PC-3 (cell line): ENCODE measurements at regions not wholly inside any gene's neighbourhood (a gene's known extent, or its start where the extent isn't known, plus 50 kb on each side); places are given as distances from the start of the nearest gene placed in this dataset.

Experiments used
- ATAC-seq: fragments of 200-7000 bp; cut with Tn5 transposase; 2 replicates; pipeline ENCODE4 v1.9.1; 2020; ENCODE audit warnings: mild to moderate bottlenecking, moderate library complexity
- BruUV-seq: library from RNA; stranded (reverse); fragments of 400-500 nt; replicated peaks from 2 replicates; lab custom pipeline; 2021; lab: Mats Ljungman, UMichigan
- CTCF ChIA-PET: fragments of 300-600 bp; sonication (Branson Sonifier 250); formaldehyde crosslinking; loops from one replicate; lab custom pipeline; 2022; ENCODE audit warnings: antibody characterized with exemption; lab: Charles Lee
- POLR2A ChIA-PET: fragments of 300-600 bp; sonication (Branson Sonifier 250); formaldehyde crosslinking; loops from one replicate; lab custom pipeline; 2022; ENCODE audit warnings: antibody characterized with exemption; ENCODE audit not compliant: unreplicated experiment; lab: Charles Lee
- DNase-seq: peaks from one replicate; pipeline ENCODE4 v3.0.0-alpha.2; 2015
- H2AFZ ChIP-seq: fragments of 300-600 bp; sonication (generic); 2 replicates; pipeline ENCODE4 v1.6.0; 2016; ENCODE audit warnings: antibody characterized with exemption, low read length
- H3F3A ChIP-seq: fragments of 300-600 bp; sonication (generic); one replicate; pipeline ENCODE4 v1.6.0; 2017; ENCODE audit warnings: antibody characterized with exemption, low read length, control low read depth, mild to moderate bottlenecking; ENCODE audit not compliant: unreplicated experiment
- H3K27ac ChIP-seq: fragments of 300-600 bp; sonication (generic); 2 replicates; pipeline ENCODE4 v1.5.1; 2016; ENCODE audit warnings: mild to moderate bottlenecking, low read length
- H3K27me3 ChIP-seq: fragments of 300-600 bp; sonication (generic); 2 replicates; pipeline ENCODE4 v1.6.1; 2016; ENCODE audit warnings: low read length, mixed read lengths
- H3K36me3 ChIP-seq: fragments of 300-600 bp; sonication (generic); 2 replicates; pipeline ENCODE4 v1.6.1; 2016; ENCODE audit warnings: low read depth, mixed run types, low read length, mixed read lengths
- H3K4me1 ChIP-seq: fragments of 300-600 bp; sonication (generic); 2 replicates; pipeline ENCODE4 v1.5.1; 2016; ENCODE audit warnings: low read length; ENCODE audit not compliant: insufficient read depth
- H3K4me2 ChIP-seq: fragments of 300-600 bp; sonication (generic); 2 replicates; pipeline ENCODE4 v1.6.0; 2016; ENCODE audit warnings: low read length
- H3K4me3 ChIP-seq: fragments of 300-600 bp; sonication (generic); 2 replicates; pipeline ENCODE4 v1.5.1; 2016; ENCODE audit warnings: mild to moderate bottlenecking, low read length, mixed read lengths
- H3K79me2 ChIP-seq: fragments of 300-600 bp; sonication (generic); 2 replicates; pipeline ENCODE4 v1.6.1; 2017; ENCODE audit warnings: low read length, mixed read lengths
- H3K9ac ChIP-seq: fragments of 300-600 bp; sonication (generic); 2 replicates; pipeline ENCODE4 v1.6.0; 2016; ENCODE audit warnings: mild to moderate bottlenecking, low read length
- H3K9me2 ChIP-seq: fragments of 300-600 bp; sonication (generic); replicated peaks from 2 replicates; pipeline ENCODE4 v1.6.1; 2016; ENCODE audit warnings: mixed run types, low read length, mixed read lengths
- H3K9me3 ChIP-seq: fragments of 300-600 bp; sonication (generic); 2 replicates; pipeline ENCODE4 v1.6.1; 2016; ENCODE audit warnings: low read length, mixed read lengths
- H4K20me1 ChIP-seq: fragments of 300-600 bp; sonication (generic); 2 replicates; pipeline ENCODE4 v1.6.1; 2016; ENCODE audit warnings: low read length, mixed read lengths
- EZH2 ChIP-seq: fragments of 300-600 bp; sonication (generic); IDR thresholded peaks from one replicate; pipeline ENCODE4 v1.6.1; 2017; ENCODE audit warnings: antibody characterized with exemption, mild to moderate bottlenecking, low read length; ENCODE audit not compliant: unreplicated experiment
- EZH2phosphoT487 ChIP-seq: fragments of 300-600 bp; sonication (generic); IDR thresholded peaks from 2 replicates; pipeline ENCODE4 v1.6.1; 2018; ENCODE audit warnings: mild to moderate bottlenecking, antibody characterized with exemption, low read length, borderline replicate concordance
- intact Hi-C: fragments of 100-400 bp; cut with micrococcal nuclease; formaldehyde crosslinking; loops from 2 replicates; pipeline ENCODE4 v1.9.0; 2023
- TF ChIP-seq, protein P1 (sequence below): fragments of 300-600 bp; sonication (generic); conservative IDR thresholded peaks from 2 replicates; pipeline ENCODE4 v1.5.1; 2017; ENCODE audit warnings: antibody characterized with exemption, low read depth, mild to moderate bottlenecking, low read length

DNA sequence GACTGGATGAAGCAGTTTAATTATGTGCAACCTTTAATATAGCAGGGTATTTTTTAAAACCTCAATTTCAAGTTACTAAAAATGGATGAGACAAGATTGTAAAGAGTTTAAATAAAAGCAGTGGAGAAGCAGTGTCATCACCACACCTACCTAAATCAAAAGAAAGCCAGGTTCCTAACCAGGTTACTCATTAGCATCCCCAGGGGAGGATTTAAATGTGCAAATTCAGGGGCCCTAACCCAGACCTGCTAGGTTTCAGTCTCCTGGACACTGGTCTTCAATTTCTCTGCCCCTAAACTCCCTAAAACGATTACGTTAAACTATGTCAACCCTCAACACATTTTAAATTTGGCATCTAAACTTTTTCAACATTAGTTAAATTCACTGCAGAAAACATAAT is 116.9 kb upstream of the KLF3 start:
- DNase-seq, result no peak

DNA sequence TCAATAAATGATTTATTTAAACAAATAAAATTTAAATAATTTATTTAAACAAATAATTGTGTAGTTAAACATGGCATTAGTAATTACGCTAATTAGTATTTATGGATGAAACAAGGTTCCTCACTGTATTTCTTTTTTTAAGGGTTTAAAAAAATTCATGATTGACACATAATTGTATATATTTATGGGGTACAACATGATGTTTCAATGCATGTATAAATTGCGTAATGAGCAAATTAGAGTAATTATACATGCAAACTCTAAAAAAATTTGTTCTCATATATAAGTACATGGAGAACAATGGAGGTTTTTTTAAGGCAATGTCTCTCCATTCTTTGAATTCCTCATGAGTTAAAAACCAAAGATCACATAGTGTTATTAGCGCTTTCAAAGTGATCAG is 115.7 kb upstream of the KLF3 start:
- no TSS peak for BruUV-seq
- intact Hi-C loops, result no loop called here
- DNase-seq, result no peak

More for the DNA sequence above, 116.9 kb upstream of the KLF3 start:
- intact Hi-C loops, result no loop called here
- no TSS peak for BruUV-seq
- Histone ChIP-seq H3K4me1 (no peaks in the 10 kb centered on the region), H3K27me3 (no peaks in the 10 kb centered on the region), H3K9ac (no peak overlapping the region), H3K9me2 (no peaks in the 10 kb centered on the region), H3K9me3 (no peaks in the 10 kb centered on the region), H3F3A (no peaks in the 10 kb centered on the region), H3K36me3 (no peaks in the 10 kb centered on the region), H3K4me3 (no peak overlapping the region), H3K27ac (no peak overlapping the region), H2AFZ (no peak overlapping the region), H4K20me1 (no peaks in the 10 kb centered on the region), H3K4me2 (no peak overlapping the region), H3K79me2 (no peaks in the 10 kb centered on the region)
- TF ChIP-seq, protein P1, sequence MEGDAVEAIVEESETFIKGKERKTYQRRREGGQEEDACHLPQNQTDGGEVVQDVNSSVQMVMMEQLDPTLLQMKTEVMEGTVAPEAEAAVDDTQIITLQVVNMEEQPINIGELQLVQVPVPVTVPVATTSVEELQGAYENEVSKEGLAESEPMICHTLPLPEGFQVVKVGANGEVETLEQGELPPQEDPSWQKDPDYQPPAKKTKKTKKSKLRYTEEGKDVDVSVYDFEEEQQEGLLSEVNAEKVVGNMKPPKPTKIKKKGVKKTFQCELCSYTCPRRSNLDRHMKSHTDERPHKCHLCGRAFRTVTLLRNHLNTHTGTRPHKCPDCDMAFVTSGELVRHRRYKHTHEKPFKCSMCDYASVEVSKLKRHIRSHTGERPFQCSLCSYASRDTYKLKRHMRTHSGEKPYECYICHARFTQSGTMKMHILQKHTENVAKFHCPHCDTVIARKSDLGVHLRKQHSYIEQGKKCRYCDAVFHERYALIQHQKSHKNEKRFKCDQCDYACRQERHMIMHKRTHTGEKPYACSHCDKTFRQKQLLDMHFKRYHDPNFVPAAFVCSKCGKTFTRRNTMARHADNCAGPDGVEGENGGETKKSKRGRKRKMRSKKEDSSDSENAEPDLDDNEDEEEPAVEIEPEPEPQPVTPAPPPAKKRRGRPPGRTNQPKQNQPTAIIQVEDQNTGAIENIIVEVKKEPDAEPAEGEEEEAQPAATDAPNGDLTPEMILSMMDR, result no peak
- no peak for TF ChIP-seq EZH2phosphoT487
- TF ChIP-seq EZH2, result no peak
- ChIA-PET CTCF (no interaction called here), POLR2A (no interaction called here)
- no peak for ATAC-seq

DNA sequence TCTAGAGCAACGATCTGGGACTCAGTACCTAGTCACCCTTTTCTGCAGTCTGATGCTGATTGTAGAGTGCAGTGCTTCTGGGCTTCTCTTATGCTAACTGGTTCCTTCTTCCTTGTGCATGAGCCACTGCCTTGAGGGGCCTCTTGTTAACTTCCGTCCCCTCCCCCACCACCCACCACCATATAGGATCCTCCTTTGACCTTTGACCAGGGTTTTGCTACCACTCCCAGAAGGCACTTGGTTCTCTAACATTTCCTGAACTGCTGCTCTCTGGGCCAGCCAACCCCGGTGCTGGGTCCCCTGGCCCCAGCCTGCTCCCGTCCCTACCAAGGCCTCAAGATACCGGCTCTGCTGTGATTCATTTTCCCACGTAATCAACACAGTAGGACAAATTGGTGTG is 104.6 kb upstream of the KLF3 start:
- Histone ChIP-seq H3K79me2 (no peaks in the 10 kb centered on the region), H3K27me3 (no peaks in the 10 kb centered on the region), H3K9me3 (no peaks in the 10 kb centered on the region), H4K20me1 (no peaks in the 10 kb centered on the region), H3F3A (no peaks in the 10 kb centered on the region), H3K36me3 (no peaks in the 10 kb centered on the region), H3K4me1 (peaks cover 4% of the 10 kb centered on the region; the same call in 1 of the 2 replicates), H3K9me2 (no peaks in the 10 kb centered on the region), H3K9ac (no peak overlapping the region), H3K4me3 (no peak overlapping the region), H2AFZ (no peak overlapping the region), H3K4me2 (no peak overlapping the region), H3K27ac (no peak overlapping the region)
- CTCF ChIA-PET, result no interaction called here
- TF ChIP-seq EZH2 (no peak), EZH2phosphoT487 (no peak)
- TF ChIP-seq, protein P1, result no peak
- DNase-seq (no peak), ATAC-seq (no peak)
- POLR2A ChIA-PET, result no interaction called here
- intact Hi-C loops, result no loop called here
- BruUV-seq, result no TSS peak

More for the DNA sequence above, 115.7 kb upstream of the KLF3 start:
- no peaks in the 10 kb centered on the region for H3K9me3 ChIP-seq
- no peak overlapping the region for H3K27ac ChIP-seq
- H3K36me3 ChIP-seq, result no peaks in the 10 kb centered on the region
- POLR2A ChIA-PET, result no interaction called here
- H4K20me1 ChIP-seq, result no peaks in the 10 kb centered on the region
- no peak overlapping the region for H3K4me2 ChIP-seq
- H3K4me1 ChIP-seq, result no peaks in the 10 kb centered on the region
- H3K9me2 ChIP-seq, result no peaks in the 10 kb centered on the region
- H3K9ac ChIP-seq, result no peak overlapping the region
- no peaks in the 10 kb centered on the region for H3F3A ChIP-seq
- no peak for ATAC-seq
- CTCF ChIA-PET, result no interaction called here
- no peaks in the 10 kb centered on the region for H3K27me3 ChIP-seq
- H3K79me2 ChIP-seq, result no peaks in the 10 kb centered on the region
- TF ChIP-seq EZH2 (no peak), EZH2phosphoT487 (no peak)
- TF ChIP-seq, protein P1, result no peak
- no peak overlapping the region for H3K4me3 ChIP-seq
- no peak overlapping the region for H2AFZ ChIP-seq
